Activated naive CD4-positive, alpha-beta T cell treated with Interleukin-2 at 50 U/mL for 16 hours (primary cell): ENCODE measurements at regions not wholly inside any gene's neighbourhood (a gene's known extent, or its start where the extent isn't known, plus 50 kb on each side); places are given as distances from the start of the nearest gene placed in this dataset.
A peak's percentile ranks its signal among the peaks of the same experiment; 100 is the strongest.

Source experiments
- DNase-seq: peaks from one replicate; pipeline ENCODE4 v3.0.0-alpha.2; 2020

DNA sequence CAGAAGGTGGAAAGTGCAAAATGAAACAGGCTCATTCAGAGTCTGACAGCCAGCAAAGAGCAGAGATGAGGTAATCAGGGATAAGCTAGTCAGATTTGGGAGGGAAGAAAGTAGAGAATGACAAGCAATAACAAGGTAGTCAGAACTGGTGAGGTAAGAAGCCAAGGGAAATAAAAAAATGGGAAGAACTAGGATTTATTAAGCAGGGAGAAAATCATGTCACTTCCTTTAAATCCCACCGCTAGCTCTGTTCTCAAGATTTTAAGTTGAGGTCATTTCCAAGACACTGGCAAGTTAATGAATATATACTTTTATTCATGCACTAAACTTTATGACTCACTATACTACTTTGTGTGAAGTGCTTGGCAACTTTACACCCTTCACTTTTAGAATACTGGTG, 1106.8 kb downstream of the IGSF11 start:
- no peak for DNase-seq

DNA sequence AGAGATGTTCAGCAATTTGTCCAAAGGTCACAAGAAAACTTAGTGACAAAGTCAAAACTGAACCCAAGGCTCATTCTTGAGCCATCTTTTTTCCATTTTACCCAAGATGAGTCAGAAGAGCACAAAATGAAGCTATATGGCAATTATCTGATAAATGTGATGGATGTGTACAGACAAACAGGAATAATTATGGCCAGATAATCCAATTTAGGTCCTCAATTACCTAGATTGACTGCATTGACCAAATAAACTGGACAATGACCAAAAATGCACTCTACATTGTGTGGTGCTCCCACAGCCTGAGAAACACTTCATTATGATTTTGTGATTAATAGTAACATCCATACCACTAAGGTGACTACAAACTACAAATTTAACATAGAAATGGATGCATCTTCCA, 1105.8 kb downstream of the IGSF11 start:
- DNase-seq = no peak

DNA sequence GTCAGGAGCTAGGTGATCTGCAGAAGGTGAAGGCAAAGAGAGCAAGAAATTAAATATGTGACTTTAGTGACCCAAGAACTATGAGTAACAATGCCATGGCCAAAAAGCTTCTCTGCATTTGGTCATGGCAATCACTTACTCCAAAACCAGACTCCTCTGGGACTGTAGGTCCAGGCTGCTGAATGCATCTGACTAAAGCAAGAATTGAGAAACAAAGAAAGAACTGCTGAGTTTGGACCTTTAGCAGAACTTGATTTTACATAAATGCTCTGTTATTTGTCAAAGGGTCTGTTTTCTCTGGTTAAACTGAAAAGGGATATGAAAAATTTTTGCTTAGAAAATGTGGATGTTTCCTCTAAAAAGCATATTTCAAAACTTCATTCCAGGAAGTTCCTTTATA, 1102.2 kb downstream of the IGSF11 start:
- no peak for DNase-seq

DNA sequence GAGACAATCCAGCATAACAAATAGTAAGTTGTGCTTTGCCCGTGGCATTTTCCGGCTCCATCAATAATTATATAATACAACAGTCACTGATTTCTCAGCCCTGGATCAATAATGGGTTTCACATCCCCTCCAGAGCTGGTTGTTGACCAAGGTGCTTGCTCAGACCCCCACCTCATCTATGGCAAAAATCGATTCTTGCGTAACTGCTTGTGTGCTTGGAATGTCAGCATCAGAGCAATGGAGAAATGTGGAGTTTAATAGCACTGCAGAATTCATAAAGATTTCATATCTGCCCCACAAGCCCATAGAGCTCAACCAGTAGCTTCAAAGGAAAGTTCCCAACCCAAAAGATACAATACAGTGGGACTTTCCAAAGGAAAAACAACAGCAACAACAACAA, 1098.5 kb downstream of the IGSF11 start:
- DNase-seq = no peak

DNA sequence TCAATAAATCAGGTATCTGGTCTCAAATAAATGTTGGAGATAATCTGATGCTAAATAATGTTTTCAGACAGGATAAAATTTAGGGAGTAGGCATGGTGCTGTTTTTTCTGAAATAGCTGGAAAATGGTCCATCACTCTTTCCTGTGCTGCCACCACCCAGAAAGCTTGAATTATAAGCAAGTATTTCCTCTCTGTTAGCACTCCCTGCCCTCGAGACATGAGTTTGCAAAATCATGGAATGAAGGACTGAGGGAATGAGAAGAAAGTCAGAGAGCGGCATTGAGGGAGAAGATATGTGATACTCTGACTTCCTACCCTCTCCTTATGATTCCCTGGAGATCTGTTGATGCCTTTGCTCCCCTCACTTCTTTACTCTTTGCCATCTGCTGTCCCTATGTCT, 1095.7 kb downstream of the IGSF11 start:
- DNase-seq = no peak

DNA sequence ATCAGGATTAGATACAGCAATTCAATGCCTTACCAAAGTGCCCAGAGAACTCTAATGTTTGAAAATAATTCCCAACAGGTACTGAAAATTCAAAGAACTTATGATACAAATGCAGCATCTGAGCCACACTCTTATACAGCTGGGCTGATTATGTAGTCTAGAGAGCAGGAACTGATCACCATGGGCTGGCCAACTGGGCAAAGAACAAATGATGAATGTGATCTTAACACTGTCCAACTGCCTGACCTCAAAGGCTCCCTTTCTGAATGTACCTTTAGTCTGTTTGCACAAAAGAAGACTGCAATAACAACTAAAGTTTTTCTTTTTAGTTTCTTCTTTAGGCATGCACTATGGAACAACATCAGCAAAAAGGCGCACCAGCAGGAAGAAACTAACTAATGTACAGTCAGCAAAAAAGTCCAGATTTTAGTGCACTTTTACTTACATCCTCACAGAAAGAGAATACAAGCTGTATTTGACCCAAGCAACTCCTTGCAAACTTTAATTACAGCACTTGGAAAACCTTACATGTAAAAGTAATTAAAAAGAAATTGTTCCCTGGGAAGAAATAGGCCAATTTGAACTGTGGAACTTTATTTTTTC, 1095.1 kb downstream of the IGSF11 start:
- no peak for DNase-seq

DNA sequence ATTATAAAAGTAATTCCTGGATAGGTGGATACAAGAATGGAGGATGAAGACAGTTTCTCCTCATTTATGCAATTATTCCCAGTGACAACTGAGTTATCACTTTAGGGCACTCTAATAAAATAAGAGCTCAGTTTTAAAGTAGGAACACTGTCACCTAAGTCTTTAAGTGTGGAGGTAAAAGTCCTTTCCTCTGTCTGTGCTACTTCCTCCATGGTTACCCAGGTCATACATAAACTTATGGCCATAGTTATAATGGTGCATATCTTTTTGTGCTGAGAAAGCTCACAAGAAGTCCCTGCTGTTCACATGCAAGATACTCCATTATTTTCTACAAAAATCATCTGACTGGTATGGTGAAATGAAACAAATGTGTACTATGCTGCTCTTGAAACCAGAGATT, 1093.6 kb downstream of the IGSF11 start:
- DNase-seq = no peak

DNA sequence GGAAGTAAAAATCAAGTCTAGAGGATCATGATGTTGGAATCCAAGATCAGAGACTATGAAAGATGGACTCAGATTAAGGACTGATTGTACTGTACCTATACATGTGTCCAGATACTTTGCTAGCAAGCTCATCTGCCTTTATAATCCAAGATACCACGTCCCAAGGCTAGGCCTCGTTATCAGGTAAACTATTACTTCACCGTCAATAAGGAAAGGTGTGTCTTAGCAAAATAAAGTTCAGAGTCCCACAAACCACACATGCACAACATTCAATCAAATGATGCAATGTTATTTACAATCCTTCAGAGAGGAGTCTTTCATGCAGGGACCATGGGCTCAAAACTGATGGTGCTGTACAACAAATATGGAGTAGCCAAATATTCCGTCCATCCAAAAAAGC, 1092.9 kb downstream of the IGSF11 start:
- no peak for DNase-seq

DNA sequence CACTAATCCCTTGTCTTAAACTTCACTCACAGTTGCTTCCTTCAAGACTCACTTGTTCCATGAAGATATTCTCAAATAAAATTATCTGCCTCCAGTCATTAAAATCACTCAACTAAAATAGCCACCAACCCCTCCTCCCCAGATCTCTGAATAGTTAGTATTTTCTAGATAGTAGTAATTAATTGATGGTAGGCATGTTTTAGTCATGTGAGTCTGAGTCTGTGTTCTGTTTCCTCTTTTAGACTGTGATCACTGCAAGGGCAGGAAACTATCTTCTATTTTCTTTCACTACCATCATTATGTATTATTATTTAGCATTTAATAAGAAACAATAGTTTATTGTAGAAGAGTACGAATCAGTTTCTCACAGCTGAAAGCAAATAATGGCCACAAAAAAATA, 1080.5 kb downstream of the IGSF11 start:
- no peak for DNase-seq

DNA sequence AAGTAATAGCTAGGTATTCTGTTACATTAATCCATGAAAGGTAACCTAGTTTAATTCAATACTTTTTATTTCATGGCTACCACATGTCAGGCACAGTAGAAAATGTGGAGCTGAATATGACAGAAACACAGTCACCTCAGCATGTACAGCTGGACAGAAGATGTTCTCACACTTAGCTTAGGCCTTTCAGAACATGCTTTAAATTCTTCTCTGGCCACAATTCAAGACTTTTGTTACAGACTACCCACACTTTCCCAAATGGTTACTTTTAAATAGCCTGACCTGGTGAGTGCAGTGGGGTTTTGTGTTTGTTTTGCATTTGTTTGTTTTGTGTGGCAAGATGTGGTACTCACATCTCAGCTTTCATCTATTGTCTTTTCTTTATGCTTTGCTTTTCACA, 1079.5 kb downstream of the IGSF11 start:
- no peak for DNase-seq

DNA sequence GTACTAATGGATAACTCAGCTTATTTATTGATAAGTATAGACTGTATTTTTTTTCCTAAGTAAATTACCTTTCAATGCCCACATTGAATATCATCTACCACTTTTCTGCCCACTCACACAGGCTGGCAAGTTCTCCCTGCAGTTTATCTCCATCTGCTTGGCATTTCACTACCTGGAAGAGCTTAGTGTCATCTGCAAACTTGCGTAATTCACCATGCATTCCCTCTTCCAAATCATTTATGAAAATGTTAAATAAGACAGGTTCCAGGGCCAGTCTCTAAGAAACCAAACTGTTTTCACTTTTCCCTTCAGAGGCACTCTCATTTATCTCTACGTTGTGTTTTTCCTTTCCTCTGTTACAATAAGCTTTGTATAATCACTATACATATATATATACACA, 1076.6 kb downstream of the IGSF11 start:
- DNase-seq = no peak

DNA sequence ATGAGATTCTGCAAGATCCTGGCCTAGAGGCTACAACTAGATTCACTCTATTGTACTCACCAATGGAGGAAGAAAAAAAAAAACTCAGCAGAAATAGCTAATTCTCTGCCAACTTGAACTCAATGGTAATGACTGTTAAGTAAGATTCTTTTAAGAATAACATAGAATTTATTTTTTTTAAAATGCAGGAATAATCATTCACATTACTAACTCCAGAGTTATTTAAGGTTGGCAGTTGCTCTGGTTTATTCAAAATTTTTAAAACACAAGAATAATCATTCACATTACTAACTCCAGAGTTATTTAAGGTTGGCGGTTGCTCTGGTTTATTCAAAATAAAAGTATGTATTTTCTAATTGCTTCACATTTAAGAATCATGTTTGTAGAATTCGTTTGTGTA, 1071.9 kb downstream of the IGSF11 start:
- no peak for DNase-seq

DNA sequence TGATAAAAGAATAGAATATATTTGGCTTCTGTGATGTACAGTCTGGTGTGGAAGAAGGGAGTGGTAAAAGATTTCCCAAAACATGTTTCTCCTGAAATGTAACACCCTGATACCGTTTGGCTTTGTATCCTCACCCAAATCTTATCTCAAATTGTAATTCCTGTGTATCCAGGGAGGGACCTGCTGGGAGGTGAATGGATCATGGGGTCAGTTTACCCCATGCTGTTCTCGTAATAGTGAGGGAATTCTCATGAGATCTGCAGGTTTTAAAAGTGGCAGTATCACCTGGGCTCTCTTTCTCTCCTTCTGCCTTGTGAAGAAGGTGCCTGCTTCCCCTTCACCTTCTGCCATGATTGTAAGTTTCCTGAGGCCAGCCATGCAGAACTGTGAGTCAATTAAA, 1070.8 kb downstream of the IGSF11 start:
- DNase-seq = no peak

DNA sequence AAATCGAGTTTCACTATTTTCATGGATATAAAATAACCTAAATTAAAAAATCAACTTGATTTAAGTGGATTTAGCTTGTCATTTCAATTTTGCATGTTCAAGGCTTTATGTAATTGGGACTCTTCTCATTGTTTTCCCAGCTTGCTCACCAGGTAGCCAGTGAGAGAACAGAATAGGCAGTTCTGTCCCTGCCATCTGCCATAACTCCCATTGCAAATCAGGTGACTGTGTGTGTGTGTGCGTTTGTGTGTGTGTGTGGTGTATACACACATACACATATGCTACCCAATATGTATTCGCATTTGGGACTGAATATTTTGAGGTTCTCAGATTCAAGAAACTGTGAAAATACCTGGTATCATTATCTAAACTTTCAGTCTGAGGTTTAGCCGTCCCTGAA, 1069.8 kb downstream of the IGSF11 start:
- no peak for DNase-seq

DNA sequence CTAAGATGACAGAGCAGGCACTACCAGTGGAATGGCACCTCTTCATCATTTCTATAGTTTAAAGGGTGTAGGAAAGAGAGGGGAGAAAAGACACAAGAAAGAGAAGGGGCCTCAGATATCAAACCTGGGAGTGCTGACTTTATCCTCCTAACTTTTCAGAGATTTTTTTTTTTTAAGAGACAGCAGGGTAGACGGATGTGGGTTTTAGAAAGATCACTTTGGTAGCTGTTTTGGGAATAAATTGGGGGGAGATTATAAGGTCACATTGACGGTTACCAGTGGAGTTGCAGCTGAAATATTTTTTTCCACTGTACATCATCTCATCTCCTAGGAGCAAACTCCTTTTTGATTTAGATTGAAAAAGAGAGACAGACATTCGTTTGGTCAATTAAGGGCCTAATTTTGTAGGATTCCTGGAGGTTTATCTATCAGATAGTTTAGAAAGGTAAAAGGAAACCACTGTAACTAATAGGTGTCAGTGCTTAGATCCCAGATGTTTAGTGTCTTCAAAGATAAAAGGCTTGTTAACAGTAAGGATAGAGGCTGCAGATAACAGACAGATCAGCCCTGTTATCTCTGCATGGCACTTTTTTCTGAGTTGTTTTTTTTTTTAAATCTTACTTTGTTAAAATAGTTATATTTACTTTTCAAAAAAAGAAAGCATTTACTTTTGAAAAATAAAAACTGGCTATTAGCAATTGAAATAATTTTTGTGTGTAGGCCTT, 1057.0 kb downstream of the IGSF11 start:
- no peak for DNase-seq

DNA sequence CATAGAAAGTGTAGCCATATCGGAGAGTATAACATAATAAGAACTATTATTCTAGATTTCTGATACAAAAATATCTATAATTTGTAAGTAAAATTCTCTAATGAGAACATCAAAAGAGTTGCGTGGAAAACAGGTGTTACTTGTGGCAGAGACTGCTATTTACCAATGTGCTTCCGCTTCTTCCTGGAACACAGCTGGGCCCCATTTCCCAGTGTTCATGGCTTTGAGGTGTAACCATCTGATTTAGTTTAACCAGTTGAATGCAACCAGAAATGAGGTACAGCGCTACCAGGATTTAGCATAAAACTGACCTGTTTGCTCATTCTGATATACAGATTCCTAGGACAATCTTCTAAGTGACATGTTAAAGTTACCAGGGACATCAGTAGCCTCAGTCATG, 1055.2 kb downstream of the IGSF11 start:
- no peak for DNase-seq

DNA sequence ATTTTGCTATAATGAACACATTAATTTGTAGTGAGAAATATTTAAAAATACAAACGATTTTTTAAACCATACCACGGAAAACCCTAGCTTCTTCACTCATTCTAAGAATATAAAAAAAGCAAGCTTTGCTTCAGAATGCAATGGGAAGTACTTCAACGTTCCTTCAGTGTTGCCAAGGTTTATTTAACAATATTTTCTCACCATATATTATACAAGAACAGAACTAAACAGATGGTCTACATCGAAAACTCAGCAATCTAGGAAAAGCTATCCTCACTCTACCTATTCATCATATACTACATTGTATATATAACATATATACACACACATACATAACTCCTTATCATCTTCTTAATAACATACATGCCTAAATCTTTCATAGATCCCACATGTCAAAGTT, 1047.4 kb downstream of the IGSF11 start:
- no peak for DNase-seq

DNA sequence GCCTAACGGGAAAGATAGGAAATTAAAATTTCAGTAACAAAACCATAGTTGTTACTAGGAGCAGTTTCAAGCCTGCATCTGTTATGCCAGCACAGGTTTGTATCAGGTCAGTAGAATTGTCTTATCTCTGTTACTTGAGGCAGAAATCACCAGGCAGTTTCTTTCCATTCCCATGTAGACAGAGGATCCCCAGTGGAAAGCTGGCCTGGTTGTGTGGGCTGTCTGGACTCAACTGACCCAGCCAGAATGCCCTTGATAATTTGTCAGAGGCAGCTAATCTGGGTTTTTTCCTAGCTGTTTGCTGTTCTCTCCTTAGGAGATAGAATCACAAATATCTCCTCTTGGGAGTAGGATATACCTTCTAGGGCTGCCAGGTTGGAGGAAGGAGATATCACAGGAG, 1044.7 kb downstream of the IGSF11 start:
- DNase-seq = no peak

DNA sequence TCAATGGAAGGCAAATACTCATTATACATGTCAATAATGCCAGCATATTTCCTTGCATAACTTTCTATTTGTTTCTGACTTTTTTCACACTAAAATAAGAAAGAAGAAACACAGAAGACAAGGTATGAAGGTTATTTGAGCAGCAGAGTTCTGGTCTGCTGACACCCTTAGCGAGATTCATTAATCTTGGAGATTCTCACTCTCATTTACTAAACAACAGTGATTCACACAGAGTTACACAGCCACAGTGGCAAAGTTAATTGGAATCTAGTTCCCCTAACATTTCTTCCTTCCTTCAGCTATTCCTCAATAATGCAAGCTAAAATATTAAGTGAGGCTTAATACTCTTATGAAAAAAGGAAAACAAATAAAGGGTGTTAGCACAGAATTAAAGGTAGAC, 1044.0 kb downstream of the IGSF11 start:
- no peak for DNase-seq

DNA sequence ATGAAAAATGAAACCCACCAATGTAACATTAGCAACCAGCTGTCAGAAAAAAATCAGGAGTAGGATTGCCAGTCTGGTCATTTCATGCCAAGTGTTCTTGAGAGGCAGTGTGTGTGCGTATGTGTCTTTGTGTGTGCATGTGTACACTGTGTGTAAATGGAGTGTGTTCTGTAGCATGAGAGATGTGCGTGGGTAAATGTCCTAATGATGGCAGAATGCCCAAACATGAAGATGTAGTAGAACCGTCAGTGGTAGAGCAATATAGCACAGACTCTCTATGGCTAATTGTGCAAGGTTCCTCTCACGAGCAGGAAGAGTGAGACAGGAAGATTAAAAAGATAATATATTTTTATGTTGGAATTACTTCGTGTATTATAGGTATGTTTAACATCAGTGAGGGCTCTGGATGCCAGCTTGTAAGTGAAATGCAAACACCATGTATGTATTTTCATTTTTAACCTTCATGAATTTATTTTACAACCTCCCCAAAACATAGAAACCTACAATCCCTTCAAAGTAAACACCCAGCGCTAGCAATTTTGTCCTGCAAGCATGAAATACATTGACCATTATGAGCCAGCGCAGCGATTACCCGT, 1038.7 kb downstream of the IGSF11 start:
- DNase-seq = no peak

DNA sequence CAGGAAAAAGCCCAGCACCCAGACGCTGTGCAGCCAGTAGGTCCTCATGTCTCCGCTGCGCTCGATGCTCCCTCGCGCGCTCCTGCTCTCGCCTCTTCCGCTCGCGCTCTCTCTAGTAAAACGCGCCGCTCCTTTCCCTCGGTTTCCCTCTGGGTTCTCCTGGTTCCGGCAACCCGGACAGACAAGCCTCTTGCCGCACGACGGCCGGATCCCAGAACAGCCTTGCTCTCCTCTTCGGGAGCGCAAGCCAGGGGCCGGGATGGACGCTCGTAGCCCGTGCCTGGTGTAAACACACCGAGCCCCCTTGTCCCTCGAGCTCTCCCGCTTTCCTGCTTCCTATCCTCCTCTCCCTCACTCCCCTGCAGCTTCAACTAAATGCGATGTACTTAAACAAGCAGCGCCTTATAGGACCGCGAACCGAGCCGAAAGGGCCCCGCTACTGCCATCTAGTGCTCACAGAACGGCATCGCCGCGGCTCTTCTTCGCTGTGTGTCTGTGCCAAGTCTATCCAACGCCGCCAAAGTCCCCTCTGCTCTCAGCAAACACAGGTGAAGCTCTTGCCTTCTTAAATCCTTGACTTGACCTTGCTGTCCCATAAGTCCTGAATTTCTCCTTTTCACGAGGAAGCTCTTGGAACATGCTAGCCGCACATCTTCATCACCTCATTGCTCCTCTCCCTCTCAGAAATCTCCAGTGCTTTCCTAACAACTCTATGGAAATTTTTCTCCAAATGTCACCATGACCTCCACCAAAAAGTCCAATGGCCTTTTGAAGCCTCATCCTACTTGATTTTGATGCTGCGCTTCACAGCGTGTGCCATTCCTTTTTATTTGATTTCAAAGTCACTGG, 1037.2 kb downstream of the IGSF11 start:
- peak; percentile 29 for DNase-seq

DNA sequence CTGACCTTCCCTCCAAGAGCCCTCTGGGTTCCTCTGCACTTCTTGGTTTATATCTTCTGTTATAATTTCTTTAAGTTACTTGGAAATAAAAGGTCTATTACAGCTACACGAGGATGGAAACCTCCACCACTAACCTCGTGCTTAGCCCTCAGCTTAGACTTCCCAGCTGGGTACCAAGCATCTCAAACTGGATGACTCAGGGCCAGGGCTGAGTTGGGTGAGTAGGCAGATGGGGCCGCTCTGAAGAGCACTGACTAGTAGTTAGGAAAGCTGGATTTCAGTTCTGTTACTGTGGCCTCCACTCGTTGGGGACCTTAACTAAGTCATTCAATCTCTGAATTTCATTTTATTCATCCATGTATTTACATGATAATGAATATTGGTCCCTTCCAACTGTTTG, 1036.6 kb downstream of the IGSF11 start:
- DNase-seq = no peak

DNA sequence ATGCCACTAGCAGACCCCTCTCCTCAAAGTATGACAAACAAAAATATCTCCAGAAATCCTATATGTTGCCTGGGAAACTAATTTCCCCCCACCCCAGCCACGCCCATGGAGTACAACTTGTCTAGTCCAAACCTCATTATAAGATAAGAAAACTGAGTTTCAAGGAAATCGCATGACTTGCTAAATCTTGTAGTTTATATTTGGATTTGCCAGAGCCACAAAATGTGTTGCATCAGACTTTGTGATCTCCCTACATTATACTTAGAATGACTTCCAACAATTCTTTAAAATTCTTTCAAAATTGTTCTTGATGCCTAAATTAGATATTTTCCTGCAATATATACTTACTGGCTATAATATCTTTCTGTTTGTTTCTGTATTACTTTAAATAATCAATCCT, 1034.4 kb downstream of the IGSF11 start:
- DNase-seq = no peak

DNA sequence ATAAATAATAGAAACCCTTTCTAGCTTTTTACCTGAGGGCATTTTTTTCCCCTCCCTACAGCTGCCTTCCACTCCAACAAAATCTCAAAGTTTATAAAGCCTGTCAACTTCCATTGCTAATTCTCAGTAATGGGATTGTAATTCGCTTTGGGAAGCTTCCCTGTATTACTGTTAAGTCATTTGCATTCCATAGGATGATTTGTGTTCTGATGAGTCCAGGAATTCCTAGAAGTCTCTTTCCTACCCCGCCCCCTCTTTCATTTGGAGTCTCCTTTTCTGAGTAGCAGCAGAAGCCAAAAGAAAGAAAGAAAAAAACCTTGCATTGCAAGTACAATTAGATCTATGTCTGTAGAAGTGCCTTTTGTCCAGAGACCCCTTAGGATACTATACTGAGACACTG, 1033.3 kb downstream of the IGSF11 start:
- DNase-seq = no peak
